DND-41 (cell line): ENCODE measurements at regions not wholly inside any gene's neighbourhood (a gene's known extent, or its start where the extent isn't known, plus 50 kb on each side); places are given as distances from the start of the nearest gene placed in this dataset.

Experiments
- ATAC-seq: fragments of 200-7000 bp; cut with Tn5 transposase; 3 replicates; pipeline ENCODE4 v1.9.1; 2021; ENCODE audit warnings: low read depth; ENCODE audit not compliant: insufficient read depth
- DNase-seq: peaks from one replicate; pipeline ENCODE4 v3.0.0-alpha.2; 2020
- H2AFZ ChIP-seq: 2 replicates; pipeline ENCODE4 v1.6.0; 2012; ENCODE audit warnings: low read depth, low read length
- H3K27ac ChIP-seq: 2 replicates; pipeline ENCODE4 v1.5.1; 2012; ENCODE audit warnings: low read length, inconsistent platforms
- H3K27me3 ChIP-seq: fragments of 200-600 bp; sonication (generic); 2 replicates; pipeline ENCODE4 v1.6.0; 2012; ENCODE audit warnings: low read length, mild to moderate bottlenecking, inconsistent platforms; ENCODE audit not compliant: insufficient read depth, poor library complexity
- H3K36me3 ChIP-seq: 2 replicates; pipeline ENCODE4 v1.5.1; 2012; ENCODE audit warnings: low read length, inconsistent platforms; ENCODE audit not compliant: insufficient read depth
- H3K4me1 ChIP-seq: 2 replicates; pipeline ENCODE4 v1.5.1; 2012; ENCODE audit warnings: mild to moderate bottlenecking, low read length; ENCODE audit not compliant: insufficient read depth
- H3K4me2 ChIP-seq: 2 replicates; pipeline ENCODE4 v1.6.0; 2012; ENCODE audit warnings: mild to moderate bottlenecking, moderate library complexity, low read length, inconsistent platforms; ENCODE audit not compliant: insufficient read depth
- H3K4me3 ChIP-seq, 2 experiments: fragments of 200-600 bp in 1 of 2; shearing (Covaris generic) in 1 of 2; 2 replicates each; pipeline ENCODE4 v1.5.1; 2012 to 2016; ENCODE audit warnings: inconsistent platforms in 2 of 2, low read length in 2 of 2, mild to moderate bottlenecking in 2 of 2, low read depth in 1 of 2, moderate library complexity in 1 of 2
- H3K79me2 ChIP-seq: 2 replicates; pipeline ENCODE4 v1.6.0; 2012; ENCODE audit warnings: low read length, inconsistent platforms; ENCODE audit not compliant: insufficient read depth
- H3K9ac ChIP-seq: 2 replicates; pipeline ENCODE4 v1.6.0; 2012; ENCODE audit warnings: low read depth, mild to moderate bottlenecking, inconsistent platforms, low read length, moderate library complexity
- H3K9me3 ChIP-seq: 2 replicates; pipeline ENCODE4 v1.5.1; 2012; ENCODE audit warnings: low read length, moderate library complexity, mild to moderate bottlenecking, inconsistent platforms; ENCODE audit not compliant: insufficient read depth, severe bottlenecking
- H4K20me1 ChIP-seq: 2 replicates; pipeline ENCODE4 v1.6.0; 2012; ENCODE audit warnings: low read length; ENCODE audit not compliant: insufficient read depth
- CTCF ChIP-seq: IDR thresholded peaks from 2 replicates; pipeline ENCODE4 v1.5.1; 2012; ENCODE audit warnings: borderline replicate concordance, low read length, moderate library complexity, mild to moderate bottlenecking; ENCODE audit not compliant: poor library complexity, severe bottlenecking; ENCODE audit errors: extremely low read depth
- EZH2 ChIP-seq: IDR thresholded peaks from 3 replicates; pipeline ENCODE4 v1.6.1; 2012; ENCODE audit warnings: borderline replicate concordance, low read depth, mild to moderate bottlenecking, moderate library complexity, low read length, inconsistent platforms; ENCODE audit not compliant: severe bottlenecking

- peaks cover 20% of the 10 kb centered on the region for H3K27me3 ChIP-seq
- TF ChIP-seq EZH2 (no peak), CTCF (peak; percentile 8)
- no peak overlapping the region for H3K9ac ChIP-seq
- H3K9me3 ChIP-seq = no peaks in the 10 kb centered on the region
- DNase-seq (no peak), ATAC-seq (no peak)
- H4K20me1 ChIP-seq = no peaks in the 10 kb centered on the region
- H3K79me2 ChIP-seq = no peaks in the 10 kb centered on the region
- H3K27ac ChIP-seq = no peak overlapping the region
- no peak overlapping the region for H3K4me2 ChIP-seq
- H3K36me3 ChIP-seq = no peaks in the 10 kb centered on the region
- no peak overlapping the region for H2AFZ ChIP-seq
- no peaks in the 10 kb centered on the region for H3K4me1 ChIP-seq
- H3K4me3 ChIP-seq = no peak overlapping the region
Measured at GRCh38 chr13:100828226-100828625, 153.6 kb upstream of the TMTC4 start.

DNA sequence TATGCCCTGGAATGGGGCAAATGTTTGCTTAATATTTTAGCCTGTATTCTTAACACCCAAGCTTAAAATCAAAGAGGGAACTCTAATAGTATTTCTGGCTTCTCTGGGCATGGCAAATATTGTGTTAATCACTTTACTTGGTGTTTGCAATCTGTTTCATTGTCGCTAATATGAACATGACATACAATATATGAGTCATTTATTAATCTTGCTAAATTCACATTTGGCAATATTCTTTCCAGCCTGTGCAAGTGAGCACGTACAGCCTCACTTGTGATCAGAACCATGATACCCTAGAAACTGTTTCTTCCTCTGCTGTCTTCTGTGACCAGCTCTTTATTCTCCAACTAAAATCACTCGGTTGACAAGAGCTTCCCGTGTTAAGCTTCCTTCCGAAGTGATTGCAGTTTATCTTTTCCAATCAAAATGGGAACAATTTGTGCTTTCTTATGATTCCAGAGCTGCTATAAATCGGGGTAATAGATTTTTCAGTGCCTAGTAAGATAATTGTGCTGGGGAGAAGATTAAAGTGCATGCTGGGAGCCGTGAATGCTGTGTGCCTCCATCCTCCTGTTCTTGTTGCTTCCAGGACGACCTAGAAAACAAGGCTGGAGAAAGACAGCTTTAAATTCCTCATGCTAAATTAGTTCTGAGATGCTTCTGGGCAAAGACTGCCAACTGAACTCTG, 153.0 kb upstream of the TMTC4 start:
- no peak overlapping the region for H3K4me2 ChIP-seq
- no peak overlapping the region for H3K27ac ChIP-seq
- no peak overlapping the region for H3K9ac ChIP-seq
- no peak overlapping the region for H2AFZ ChIP-seq
- TF ChIP-seq CTCF (no peak), EZH2 (no peak)
- no peaks in the 10 kb centered on the region for H4K20me1 ChIP-seq
- no peaks in the 10 kb centered on the region for H3K79me2 ChIP-seq
- H3K9me3 ChIP-seq = no peaks in the 10 kb centered on the region
- H3K4me1 ChIP-seq = no peaks in the 10 kb centered on the region
- DNase-seq (no peak), ATAC-seq (no peak)
- peaks cover 20% of the 10 kb centered on the region for H3K27me3 ChIP-seq
- no peaks in the 10 kb centered on the region for H3K36me3 ChIP-seq
- no peak overlapping the region for H3K4me3 ChIP-seq

GRCh38 chr13:100826441-100826840, 151.8 kb upstream of the TMTC4 start:
- TF ChIP-seq CTCF (no peak), EZH2 (no peak)
- Histone ChIP-seq H3K36me3 (no peaks in the 10 kb centered on the region), H3K9me3 (no peaks in the 10 kb centered on the region), H3K27me3 (peaks cover 20% of the 10 kb centered on the region), H2AFZ (no peak overlapping the region), H3K27ac (no peak overlapping the region), H3K9ac (no peak overlapping the region), H4K20me1 (no peaks in the 10 kb centered on the region), H3K79me2 (no peaks in the 10 kb centered on the region), H3K4me1 (no peaks in the 10 kb centered on the region), H3K4me2 (no peak overlapping the region), H3K4me3 (no peak overlapping the region)
- DNase-seq (no peak), ATAC-seq (no peak)
